Gastroesophageal sphincter (tissue), 3 donors: ENCODE measurements at regions not wholly inside any gene's neighbourhood (a gene's known extent, or its start where the extent isn't known, plus 50 kb on each side); places are given as distances from the start of the nearest gene placed in this dataset.

ENCODE experiments used
- CTCF ChIP-seq, 4 experiments: fragments of 200-600 bp in 2 of 4; fragments of 450-650 bp in 2 of 4; sonication (generic) in 1 of 4; IDR thresholded peaks; one replicate each; pipeline ENCODE4 v1.5.1; 2017 to 2019; ENCODE audit warnings: antibody characterized with exemption in 4 of 4, mild to moderate bottlenecking in 2 of 4, moderate library complexity in 2 of 4
- POLR2A ChIP-seq, 2 donors: fragments of 450-650 bp; IDR thresholded peaks; one replicate each; pipeline ENCODE4 v1.6.1; 2017; ENCODE audit warnings: antibody characterized with exemption in 2 of 2, mild to moderate bottlenecking in 2 of 2, moderate library complexity in 1 of 2

DNA sequence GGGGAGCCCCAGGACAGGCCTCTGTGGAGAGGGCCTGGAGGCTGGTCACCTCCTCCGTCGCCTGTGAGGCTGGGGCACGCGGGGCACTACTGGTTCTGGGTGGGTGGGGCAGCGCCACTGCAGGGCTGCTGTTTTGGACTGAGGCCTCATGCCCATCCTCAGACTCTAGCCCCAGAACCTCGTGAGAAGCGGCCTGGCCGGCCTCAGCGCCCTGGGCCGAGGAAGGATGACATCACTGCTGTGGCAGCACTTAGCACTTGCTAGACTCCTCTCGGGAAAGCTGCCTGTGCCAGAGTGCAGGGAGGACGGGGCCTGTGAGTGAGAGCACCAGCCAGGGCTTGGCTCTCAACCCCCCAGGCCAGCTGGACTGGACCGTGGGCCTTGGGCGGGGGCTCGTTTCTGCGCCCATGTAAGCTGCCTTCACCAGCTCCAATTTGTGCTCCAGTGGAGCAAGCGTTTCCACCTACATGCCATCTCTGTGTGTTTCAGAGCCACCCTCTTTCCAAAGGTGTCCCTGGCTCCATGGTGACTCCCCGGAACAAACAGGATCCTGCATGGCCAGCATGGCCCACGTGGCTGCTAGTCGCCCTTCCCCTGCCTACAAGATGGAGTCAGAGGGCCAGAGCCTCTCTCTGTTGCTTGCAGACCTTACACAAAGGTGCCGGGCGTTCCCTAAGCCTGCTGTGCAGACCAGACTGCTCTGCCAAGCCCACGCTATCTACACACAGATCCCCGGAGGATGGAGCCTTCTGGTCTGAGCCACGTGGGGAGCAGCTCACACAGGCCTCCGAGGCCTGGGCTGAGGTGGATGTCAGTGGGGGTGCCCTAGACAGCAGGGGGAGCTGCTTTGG is 102.9 kb downstream of the CTTN start:
- TF ChIP-seq POLR2A (IDR thresholded peaks at IDR 0.05) = no peak
- TF ChIP-seq CTCF (IDR thresholded peaks at IDR 0.05) = no peak
